Lower lobe of right lung (tissue), 2 donors: ENCODE measurements at regions not wholly inside any gene's neighbourhood (a gene's known extent, or its start where the extent isn't known, plus 50 kb on each side); places are given as distances from the start of the nearest gene placed in this dataset.

ENCODE experiments used
- ATAC-seq, 2 donors: fragments of 200-7000 bp; cut with Tn5 transposase; one replicate each; pipeline ENCODE4 v1.9.1; 2020 to 2022; ENCODE audit warnings: mild to moderate bottlenecking in 2 of 2, moderate library complexity in 2 of 2
- DNase-seq: peaks from one replicate; pipeline ENCODE4 v3.0.0-alpha.2; 2020
- H3K27ac ChIP-seq: fragments of 200-600 bp; one replicate; pipeline ENCODE4 v1.8.0; 2022
- H3K27me3 ChIP-seq: fragments of 200-600 bp; one replicate; pipeline ENCODE4 v1.8.0; 2022; ENCODE audit warnings: low read depth
- H3K36me3 ChIP-seq: fragments of 200-600 bp; one replicate; pipeline ENCODE4 v1.8.0; 2022; ENCODE audit warnings: mild to moderate bottlenecking
- H3K4me1 ChIP-seq: fragments of 200-600 bp; one replicate; pipeline ENCODE4 v1.8.0; 2022
- H3K4me3 ChIP-seq: fragments of 200-600 bp; one replicate; pipeline ENCODE4 v1.8.0; 2022; ENCODE audit warnings: mild to moderate bottlenecking
- H3K9me3 ChIP-seq: fragments of 200-600 bp; one replicate; pipeline ENCODE4 v1.8.0; 2022
- intact Hi-C: fragments of 100-400 bp; cut with DNase I; formaldehyde crosslinking; loops from one replicate; pipeline ENCODE4 v1.11.0; 2022
- TF ChIP-seq, protein P1 (sequence below): fragments of 200-600 bp; IDR thresholded peaks from one replicate; pipeline ENCODE4 v1.8.0; 2022; ENCODE audit warnings: antibody characterized with exemption, mild to moderate bottlenecking
- donor health status: DM: no; HTN: yes; CAD: no; lungs with severe emphysema.

DNA sequence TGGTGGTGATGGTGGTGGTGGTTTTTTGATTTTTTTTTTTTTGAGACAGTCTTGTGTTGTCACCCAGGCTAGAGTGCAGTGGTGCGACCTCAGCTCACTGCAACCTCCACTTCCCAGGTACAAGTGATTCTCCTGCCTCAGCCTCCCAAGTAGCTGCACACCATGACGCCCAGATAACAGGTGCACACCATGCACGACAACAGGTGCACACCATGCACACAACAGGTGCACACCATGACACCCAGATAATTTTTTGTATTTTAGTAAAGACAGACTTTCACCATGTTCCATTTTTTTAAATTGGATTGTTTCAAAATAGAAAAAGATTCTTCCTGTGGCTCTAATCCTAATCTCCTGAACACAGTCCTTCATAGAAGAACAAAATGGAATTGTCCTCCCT is 257.9 kb downstream of the ALDH8A1 start:
- no peak overlapping the region for H3K27ac ChIP-seq
- H3K4me3 ChIP-seq: no peak overlapping the region
- ATAC-seq: no peak
- no peak for DNase-seq
- intact Hi-C loops: no loop called here
- H3K9me3 ChIP-seq: no peaks in the 10 kb centered on the region
- H3K36me3 ChIP-seq: no peaks in the 10 kb centered on the region
- H3K27me3 ChIP-seq: no peaks in the 10 kb centered on the region
- TF ChIP-seq, protein P1, sequence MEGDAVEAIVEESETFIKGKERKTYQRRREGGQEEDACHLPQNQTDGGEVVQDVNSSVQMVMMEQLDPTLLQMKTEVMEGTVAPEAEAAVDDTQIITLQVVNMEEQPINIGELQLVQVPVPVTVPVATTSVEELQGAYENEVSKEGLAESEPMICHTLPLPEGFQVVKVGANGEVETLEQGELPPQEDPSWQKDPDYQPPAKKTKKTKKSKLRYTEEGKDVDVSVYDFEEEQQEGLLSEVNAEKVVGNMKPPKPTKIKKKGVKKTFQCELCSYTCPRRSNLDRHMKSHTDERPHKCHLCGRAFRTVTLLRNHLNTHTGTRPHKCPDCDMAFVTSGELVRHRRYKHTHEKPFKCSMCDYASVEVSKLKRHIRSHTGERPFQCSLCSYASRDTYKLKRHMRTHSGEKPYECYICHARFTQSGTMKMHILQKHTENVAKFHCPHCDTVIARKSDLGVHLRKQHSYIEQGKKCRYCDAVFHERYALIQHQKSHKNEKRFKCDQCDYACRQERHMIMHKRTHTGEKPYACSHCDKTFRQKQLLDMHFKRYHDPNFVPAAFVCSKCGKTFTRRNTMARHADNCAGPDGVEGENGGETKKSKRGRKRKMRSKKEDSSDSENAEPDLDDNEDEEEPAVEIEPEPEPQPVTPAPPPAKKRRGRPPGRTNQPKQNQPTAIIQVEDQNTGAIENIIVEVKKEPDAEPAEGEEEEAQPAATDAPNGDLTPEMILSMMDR: no peak
- no peaks in the 10 kb centered on the region for H3K4me1 ChIP-seq

DNA sequence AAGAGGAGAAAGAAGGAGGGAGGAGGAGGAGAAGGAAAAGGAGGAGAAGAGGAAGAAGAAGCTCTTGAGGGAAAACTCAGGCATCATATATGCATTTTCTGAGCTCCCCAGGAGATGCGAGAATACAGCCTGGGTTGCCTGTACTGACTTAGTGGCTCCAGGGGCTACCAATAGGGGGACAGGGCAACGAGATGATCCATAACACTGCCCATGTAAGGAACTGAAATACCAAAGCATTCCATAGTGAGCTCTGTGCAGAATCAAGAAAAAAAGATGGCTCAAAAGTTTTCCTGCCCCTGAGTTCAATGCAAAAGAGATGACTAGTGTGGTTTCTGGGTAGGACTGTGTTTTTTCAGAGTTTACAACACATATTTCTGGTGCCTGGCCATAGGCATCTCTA is 258.7 kb downstream of the ALDH8A1 start:
- H3K27ac ChIP-seq: no peak overlapping the region
- intact Hi-C loops: no loop called here
- DNase-seq: no peak
- H3K4me3 ChIP-seq: no peak overlapping the region
- H3K9me3 ChIP-seq: no peaks in the 10 kb centered on the region
- no peaks in the 10 kb centered on the region for H3K36me3 ChIP-seq
- H3K27me3 ChIP-seq: no peaks in the 10 kb centered on the region
- H3K4me1 ChIP-seq: no peaks in the 10 kb centered on the region
- no peak for ATAC-seq
- TF ChIP-seq, protein P1: no peak

DNA sequence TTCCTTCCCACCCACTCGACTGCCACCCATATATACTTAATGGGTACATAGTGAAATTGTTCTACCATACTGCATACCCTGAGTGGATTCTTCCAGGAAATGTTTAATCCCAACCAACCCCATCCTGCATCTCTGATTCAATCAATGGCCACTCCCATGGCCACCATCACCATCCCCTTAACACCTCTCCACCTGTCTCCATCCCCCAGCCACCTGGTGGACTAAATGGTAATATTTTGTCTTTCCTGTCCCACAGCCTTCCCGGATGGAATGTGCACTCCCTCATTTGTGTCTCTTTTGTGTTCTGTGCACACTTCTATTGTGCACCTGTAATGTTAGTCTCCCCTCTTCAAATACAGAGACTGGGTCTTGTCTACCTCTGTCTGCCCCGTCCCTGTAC is 259.9 kb downstream of the ALDH8A1 start:
- Histone ChIP-seq H3K27ac (no peak overlapping the region), H3K9me3 (no peaks in the 10 kb centered on the region), H3K4me1 (no peaks in the 10 kb centered on the region), H3K36me3 (no peaks in the 10 kb centered on the region), H3K27me3 (no peaks in the 10 kb centered on the region), H3K4me3 (no peak overlapping the region)
- DNase-seq (no peak), ATAC-seq (no peak)
- intact Hi-C loops: no loop called here
- TF ChIP-seq, protein P1: no peak

DNA sequence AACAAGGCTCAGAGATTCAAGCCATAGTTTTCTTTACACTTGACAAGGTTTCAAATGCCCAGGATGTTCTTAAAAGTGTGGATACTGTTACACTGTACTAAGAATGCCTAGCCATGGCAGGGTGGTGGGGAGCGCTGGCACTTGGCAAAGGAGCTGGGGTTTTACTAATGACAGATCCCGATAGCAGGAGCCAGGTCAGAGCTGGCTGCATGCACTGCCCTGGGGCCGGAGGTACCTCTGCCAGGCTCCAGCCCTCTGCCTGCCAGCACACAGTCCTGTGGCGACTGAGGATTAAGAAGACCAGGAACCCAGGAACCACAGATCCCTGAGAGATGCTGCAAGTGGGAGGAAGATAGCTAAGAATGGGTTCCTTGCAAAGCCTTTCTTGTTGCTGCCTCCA is 260.3 kb downstream of the ALDH8A1 start:
- no peak for DNase-seq
- Histone ChIP-seq H3K27ac (no peak overlapping the region), H3K27me3 (no peaks in the 10 kb centered on the region), H3K4me3 (no peak overlapping the region), H3K9me3 (no peaks in the 10 kb centered on the region), H3K36me3 (no peaks in the 10 kb centered on the region), H3K4me1 (no peaks in the 10 kb centered on the region)
- ATAC-seq: no peak
- TF ChIP-seq, protein P1: no peak
- intact Hi-C loops: no loop called here

DNA sequence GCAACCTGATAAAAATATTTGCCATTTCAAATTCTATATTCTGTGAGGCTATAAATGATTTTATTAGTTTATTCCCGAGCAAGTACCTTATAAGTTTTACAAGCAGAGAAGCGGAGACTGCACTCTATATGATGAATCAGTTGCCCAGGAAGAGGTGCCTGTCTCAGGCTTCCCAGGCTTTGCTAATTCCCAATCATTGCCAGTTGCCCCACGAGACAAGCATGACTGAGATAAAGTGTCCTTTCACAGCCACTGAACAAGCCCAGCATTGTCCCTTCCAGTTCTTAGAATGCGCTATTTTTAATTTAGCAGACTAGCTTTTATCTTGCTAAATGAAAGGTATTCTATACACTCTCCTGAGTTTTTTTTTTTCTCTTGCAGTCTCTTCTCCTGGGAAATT is 260.7 kb downstream of the ALDH8A1 start:
- H3K4me1 ChIP-seq: no peaks in the 10 kb centered on the region
- ATAC-seq: no peak

More for the DNA sequence above, 260.7 kb downstream of the ALDH8A1 start:
- Histone ChIP-seq H3K36me3 (no peaks in the 10 kb centered on the region), H3K27ac (no peak overlapping the region), H3K9me3 (no peaks in the 10 kb centered on the region), H3K27me3 (no peaks in the 10 kb centered on the region), H3K4me3 (no peak overlapping the region)
- no peak for DNase-seq
- TF ChIP-seq, protein P1: no peak
- intact Hi-C loops: no loop called here
